Smooth muscle cell of the brain vasculature (primary cell): ENCODE measurements at regions not wholly inside any gene's neighbourhood (a gene's known extent, or its start where the extent isn't known, plus 50 kb on each side); places are given as distances from the start of the nearest gene placed in this dataset.
A peak's percentile ranks its signal among the peaks of the same experiment; 100 is the strongest.

Experiments
- DNase-seq: peaks from one replicate; pipeline ENCODE4 v3.0.0-alpha.2; 2012; ENCODE audit warnings: low read depth, low spot score

DNA sequence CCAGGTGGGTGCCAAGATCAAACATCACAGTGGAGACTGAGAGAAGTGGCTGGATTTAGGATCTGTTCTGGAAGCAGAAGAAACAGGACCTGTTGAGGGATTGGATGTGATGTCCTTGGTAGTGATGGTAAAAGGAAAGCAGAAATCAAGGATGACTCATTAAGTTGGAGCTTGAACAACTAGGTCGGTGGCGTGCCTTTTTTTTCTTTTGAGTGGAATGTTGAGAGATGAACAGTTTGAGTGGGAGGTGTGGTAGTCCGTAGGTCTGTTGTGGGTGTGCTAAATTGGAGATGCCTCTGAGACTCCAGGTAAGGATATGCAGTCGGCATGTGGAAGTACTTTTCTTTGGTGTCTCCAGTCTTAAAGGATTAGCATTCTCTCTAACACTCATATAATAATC, 92.1 kb upstream of the IL12B start:
- DNase-seq, result no peak

GRCh38 chr5:159422910-159423309, 92.6 kb upstream of the IL12B start:
- DNase-seq, result no peak

DNA sequence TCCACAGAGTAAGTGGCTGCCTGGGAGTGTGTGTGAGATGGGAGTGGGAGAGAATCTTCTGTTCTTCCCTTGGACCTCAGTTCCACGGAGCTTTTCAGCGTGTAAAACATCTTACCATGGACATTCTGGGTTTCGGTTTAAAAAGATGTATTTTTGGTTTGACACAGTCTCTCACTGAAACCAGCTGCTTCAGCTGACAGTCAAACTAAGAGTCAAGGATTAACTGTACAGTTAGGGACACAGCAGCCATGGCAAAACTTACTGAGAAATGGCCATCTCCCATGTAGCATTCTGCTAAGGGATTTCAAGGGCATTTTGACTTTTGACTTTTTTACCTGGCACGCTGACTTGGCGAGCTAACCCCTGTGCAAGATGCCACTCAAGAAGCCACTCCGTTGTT, 93.8 kb upstream of the IL12B start:
- no peak for DNase-seq

GRCh38 chr5:159426694-159427093, 96.4 kb upstream of the IL12B start:
- no peak for DNase-seq

- no peak for DNase-seq
Measured at GRCh38 chr5:159427180-159428012, 97.1 kb upstream of the IL12B start.

DNA sequence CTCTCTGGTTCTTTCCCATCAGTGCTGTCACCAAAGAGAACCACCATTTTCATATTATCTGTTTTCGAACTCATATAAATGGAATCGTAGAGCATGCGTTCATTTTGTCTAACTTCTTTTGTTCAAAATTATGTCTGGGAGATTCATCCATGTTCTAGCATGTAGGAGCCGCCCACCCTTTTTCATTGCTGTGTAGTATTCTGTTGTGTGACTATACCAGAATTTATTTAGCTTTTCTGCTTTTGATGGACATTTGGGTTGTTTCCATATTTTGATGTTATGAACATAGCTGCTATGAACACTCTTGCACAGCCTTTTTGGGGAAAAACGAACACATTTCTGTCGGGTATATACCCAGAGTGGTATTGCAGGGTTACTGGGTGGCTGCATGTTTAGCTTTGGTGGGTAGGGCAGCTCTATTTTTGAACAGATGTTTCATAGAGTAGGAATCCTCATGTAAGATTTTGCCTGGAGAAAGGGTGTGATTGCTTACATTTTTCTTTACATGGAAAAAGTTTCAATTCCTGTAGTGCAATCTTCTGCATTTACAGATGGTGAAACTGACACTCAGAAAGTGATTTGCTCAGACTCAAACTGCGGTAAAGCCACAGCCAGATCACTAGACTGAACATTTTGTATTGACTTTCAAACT, 100.2 kb upstream of the IL12B start:
- DNase-seq, result no peak

DNA sequence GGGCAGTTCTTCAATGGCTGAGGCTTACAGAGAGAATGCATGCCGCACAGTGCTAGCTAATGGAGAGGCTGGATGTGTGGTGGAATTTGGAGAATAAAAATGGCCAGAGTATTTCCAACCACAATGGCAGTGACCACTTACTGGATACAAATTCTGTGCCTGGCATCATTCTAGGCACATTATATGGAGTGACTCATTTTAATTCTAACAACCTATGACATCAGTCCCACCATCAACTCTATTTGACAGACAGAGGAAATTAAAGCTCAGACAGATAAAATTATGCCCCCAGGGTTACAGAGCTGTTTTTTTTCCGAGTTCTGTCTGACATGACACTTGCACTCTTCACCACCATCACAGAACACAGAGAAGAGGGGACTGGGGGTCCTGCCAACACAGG, 105.6 kb upstream of the IL12B start:
- DNase-seq, result no peak

DNA sequence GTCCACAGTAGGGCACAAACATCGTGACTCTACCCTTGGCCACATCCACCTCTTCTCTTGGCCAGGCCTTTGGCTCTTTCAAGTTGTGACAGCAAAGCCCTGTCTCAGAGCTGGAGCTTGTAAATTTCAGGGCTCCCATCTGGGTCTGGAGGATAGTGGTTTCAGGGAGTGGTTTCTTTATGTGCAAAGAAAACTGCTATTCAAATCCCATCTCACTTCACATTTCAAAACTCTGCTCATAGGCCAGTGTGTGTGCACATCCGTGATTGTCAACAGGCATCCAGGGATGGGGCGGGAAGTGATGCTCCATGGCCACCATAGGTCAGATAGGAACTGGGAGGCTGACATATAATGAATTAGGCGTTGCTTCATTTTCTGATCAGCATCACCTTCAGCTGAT, 107.8 kb upstream of the IL12B start:
- DNase-seq, result no peak

GRCh38 chr5:159439002-159439401, 108.7 kb upstream of the IL12B start:
- no peak for DNase-seq

- DNase-seq, result no peak
Measured at GRCh38 chr5:159440235-159440634, 109.9 kb upstream of the IL12B start.

DNA sequence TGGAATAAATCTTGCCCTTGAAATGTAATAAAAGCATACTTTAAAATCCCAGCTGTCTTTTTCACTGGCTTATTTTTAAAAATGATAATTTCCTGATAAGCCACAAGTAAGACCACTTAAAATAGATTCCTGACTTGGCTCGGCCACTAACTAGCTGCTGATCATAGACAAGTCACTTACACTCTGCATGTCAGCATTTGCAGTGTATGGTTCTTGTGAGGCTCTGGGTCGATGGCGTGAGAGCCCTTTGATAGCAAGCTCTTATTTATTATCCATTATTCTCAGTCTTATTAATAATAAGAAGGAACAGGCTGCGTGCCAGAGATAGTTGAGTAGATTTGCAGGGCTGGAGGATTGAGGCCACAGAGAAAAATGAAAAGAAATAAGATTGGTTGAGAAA, 110.7 kb upstream of the IL12B start:
- DNase-seq, result no peak

GRCh38 chr5:159441441-159441840, 111.2 kb upstream of the IL12B start:
- no peak for DNase-seq

- DNase-seq, result no peak
Measured at GRCh38 chr5:159442206-159442850, 112.0 kb upstream of the IL12B start.

DNA sequence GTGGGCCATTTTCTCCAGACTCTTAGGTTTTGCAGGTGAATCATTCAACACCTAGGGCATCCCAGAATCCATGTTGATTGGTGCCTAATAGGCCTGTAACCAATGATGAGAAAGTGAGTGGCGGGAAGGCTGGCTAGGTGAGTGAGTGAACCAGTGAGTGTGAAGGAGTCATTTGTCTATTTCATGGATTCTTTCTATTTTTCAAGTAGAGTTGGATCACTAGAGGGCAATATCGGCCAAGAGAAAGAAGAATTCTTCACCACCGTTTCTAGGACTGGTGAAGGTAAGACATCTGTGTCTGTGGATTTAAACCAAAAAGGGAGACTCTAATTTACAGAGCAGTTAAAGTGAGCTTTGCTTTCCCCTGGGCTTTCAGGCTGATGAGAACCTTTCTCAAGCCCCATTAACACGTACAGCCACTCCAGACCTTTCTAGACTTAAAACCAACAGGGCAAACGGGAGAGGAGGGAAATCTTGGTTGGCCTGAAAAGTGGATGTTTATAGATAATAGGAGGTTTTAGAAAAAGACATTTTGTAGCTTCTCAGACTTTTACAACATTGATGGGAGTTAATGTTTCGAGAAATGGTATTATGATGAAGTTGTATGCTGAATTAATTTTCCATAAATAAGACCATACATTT, 114.3 kb upstream of the IL12B start:
- DNase-seq, result peak; percentile 53

- DNase-seq, result no peak
Measured at GRCh38 chr5:159447116-159447515, 116.8 kb upstream of the IL12B start.

- no peak for DNase-seq
Measured at GRCh38 chr5:159448841-159449407, 118.6 kb upstream of the IL12B start.

- DNase-seq, result no peak
Measured at GRCh38 chr5:159449925-159450324, 119.6 kb upstream of the IL12B start.

DNA sequence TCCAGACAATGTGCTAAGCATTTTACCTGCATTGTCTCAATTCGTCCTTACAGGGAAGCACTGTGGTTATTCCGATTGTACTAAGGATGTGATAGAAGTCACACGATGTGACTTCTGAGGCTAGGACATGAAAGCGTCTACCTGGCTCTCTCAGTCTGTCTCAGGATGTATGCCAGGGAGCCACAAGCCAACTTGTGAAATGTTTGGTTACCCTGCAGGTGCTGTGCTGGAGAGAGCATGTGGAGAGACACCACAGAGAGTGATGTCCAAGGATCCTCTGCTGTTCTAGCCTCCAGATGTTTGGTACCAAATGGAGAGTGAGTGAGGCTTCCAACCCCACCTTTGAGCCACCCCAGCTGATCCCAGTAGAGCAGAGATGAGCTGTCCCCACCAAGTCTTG, 120.1 kb upstream of the IL12B start:
- DNase-seq, result no peak

- peak; percentile 62 for DNase-seq
Measured at GRCh38 chr5:159451197-159452052, 121.1 kb upstream of the IL12B start.

GRCh38 chr5:159452480-159453167, 122.3 kb upstream of the IL12B start:
- DNase-seq, result no peak
